AG04449 (cell line): ENCODE measurements at regions not wholly inside any gene's neighbourhood (a gene's known extent, or its start where the extent isn't known, plus 50 kb on each side); places are given as distances from the start of the nearest gene placed in this dataset.
"Not testable (repeated sequence)": the region's sequence is repeated elsewhere in the genome, so short reads cannot be mapped to it uniquely, and the experiment has no call there.

Experiments used
- CTCF ChIA-PET: fragments of 350-600 bp; formaldehyde crosslinking; extraction: SDS; loops from one replicate; lab custom pipeline; 2021; ENCODE audit warnings: antibody characterized with exemption; lab: Yijun Ruan, JAX
- POLR2A ChIA-PET: fragments of 400-600, 350-600 bp; formaldehyde crosslinking; extraction: SDS; loops from one replicate; lab custom pipeline; 2020; ENCODE audit warnings: antibody characterized with exemption, inconsistent platforms; lab: Yijun Ruan, JAX
- DNase-seq: peaks from one replicate; pipeline ENCODE4 v3.0.0-alpha.2; 2010; ENCODE audit warnings: low read depth, low spot score
- H3K4me3 ChIP-seq: 2 replicates; pipeline ENCODE4 v1.5.1; 2011; ENCODE audit warnings: low read depth, mild to moderate bottlenecking, control low read depth, low read length
- CTCF ChIP-seq: IDR thresholded peaks from one replicate; pipeline ENCODE4 v1.5.1; 2011; ENCODE audit warnings: mild to moderate bottlenecking, moderate library complexity, low read length, control low read depth, inconsistent platforms; ENCODE audit not compliant: insufficient read depth; ENCODE audit errors: missing control alignments

GRCh38 chr18:68172842-68173549 is 541.9 kb downstream of the TMX3 start:
- TF ChIP-seq CTCF: no peak
- H3K4me3 ChIP-seq: no peak overlapping the region
- POLR2A ChIA-PET: no interaction called here
- no peak for DNase-seq
- CTCF ChIA-PET: interaction anchor here (1.1 kb wide), 1 partner anchor 140 kb away, joined by 4 read pairs; no protein-coding TSS in a partner anchor

DNA sequence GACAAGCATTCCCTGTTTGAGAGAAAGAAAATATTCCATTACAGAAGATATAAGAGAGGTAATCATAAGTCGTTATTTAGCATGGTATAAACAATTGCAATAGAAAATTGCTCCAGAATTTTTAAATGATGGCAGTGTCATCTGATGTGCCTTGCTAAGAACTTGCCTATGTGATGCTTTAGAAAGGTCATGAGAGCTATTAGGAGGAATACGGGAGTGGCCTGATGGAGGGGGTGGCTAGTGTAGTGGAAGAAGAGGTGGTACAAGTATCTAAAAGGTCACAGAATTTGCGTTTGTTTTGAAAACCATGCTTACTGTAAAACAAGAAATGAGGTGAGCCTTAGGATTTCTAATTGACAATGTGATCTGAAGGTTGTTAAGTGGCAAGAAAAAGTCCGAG is 550.0 kb downstream of the TMX3 start:
- no peak overlapping the region for H3K4me3 ChIP-seq
- CTCF ChIA-PET: no interaction called here
- POLR2A ChIA-PET: no interaction called here

GRCh38 chr18:68153821-68154220 is 561.1 kb downstream of the TMX3 start:
- POLR2A ChIA-PET, CTCF ChIA-PET, DNase-seq, H3K4me3 ChIP-seq: not testable (repeated sequence)

More for the DNA sequence above, 550.0 kb downstream of the TMX3 start:
- no peak for TF ChIP-seq CTCF
- DNase-seq: no peak

- TF ChIP-seq CTCF: no peak
- ChIA-PET POLR2A (no interaction called here), CTCF (no interaction called here)
- no peak for DNase-seq
- no peak overlapping the region for H3K4me3 ChIP-seq
These were observed 562.1 kb downstream of the TMX3 start for GRCh38 chr18:68152770-68153169.

GRCh38 chr18:68150961-68151360 is 563.9 kb downstream of the TMX3 start:
- no peak for DNase-seq
- TF ChIP-seq CTCF: no peak
- CTCF ChIA-PET: interaction anchor here (1.0 kb wide), 1 partner anchor 12 kb away, joined by 3 read pairs; no protein-coding TSS in a partner anchor
- POLR2A ChIA-PET: no interaction called here
- no peak overlapping the region for H3K4me3 ChIP-seq

- no peak for TF ChIP-seq CTCF
- ChIA-PET POLR2A (no interaction called here), CTCF (no interaction called here)
- no peak for DNase-seq
- H3K4me3 ChIP-seq: no peak overlapping the region
These were observed 566.0 kb downstream of the TMX3 start for GRCh38 chr18:68148863-68149262.

- no peak overlapping the region for H3K4me3 ChIP-seq
- TF ChIP-seq CTCF: no peak
- CTCF ChIA-PET: no interaction called here
- DNase-seq: no peak
- POLR2A ChIA-PET: no interaction called here
These were observed 567.2 kb downstream of the TMX3 start for GRCh38 chr18:68147728-68148127.
